Esophagus muscularis mucosa (tissue), 4 donors: ENCODE measurements at regions not wholly inside any gene's neighbourhood (a gene's known extent, or its start where the extent isn't known, plus 50 kb on each side); places are given as distances from the start of the nearest gene placed in this dataset.

Source experiments
- EP300 ChIP-seq: sonication (generic); formaldehyde crosslinking; IDR thresholded peaks from one replicate; pipeline ENCODE4 v1.6.1; 2017; ENCODE audit warnings: antibody characterized with exemption
- POLR2A ChIP-seq: fragments of 450-650 bp; IDR thresholded peaks from one replicate; pipeline ENCODE4 v1.6.1; 2017; ENCODE audit warnings: antibody characterized with exemption, moderate library complexity, mild to moderate bottlenecking, low read depth
- TF ChIP-seq, protein P1 (sequence below), 3 experiments: fragments of 200-600 bp in 2 of 3; fragments of 450-650 bp in 1 of 3; sonication (generic) in 2 of 3; IDR thresholded peaks; one replicate each; pipeline ENCODE4 v1.5.1; 2017 to 2019; ENCODE audit warnings: antibody characterized with exemption in 3 of 3, mild to moderate bottlenecking in 2 of 3, moderate library complexity in 1 of 3

DNA sequence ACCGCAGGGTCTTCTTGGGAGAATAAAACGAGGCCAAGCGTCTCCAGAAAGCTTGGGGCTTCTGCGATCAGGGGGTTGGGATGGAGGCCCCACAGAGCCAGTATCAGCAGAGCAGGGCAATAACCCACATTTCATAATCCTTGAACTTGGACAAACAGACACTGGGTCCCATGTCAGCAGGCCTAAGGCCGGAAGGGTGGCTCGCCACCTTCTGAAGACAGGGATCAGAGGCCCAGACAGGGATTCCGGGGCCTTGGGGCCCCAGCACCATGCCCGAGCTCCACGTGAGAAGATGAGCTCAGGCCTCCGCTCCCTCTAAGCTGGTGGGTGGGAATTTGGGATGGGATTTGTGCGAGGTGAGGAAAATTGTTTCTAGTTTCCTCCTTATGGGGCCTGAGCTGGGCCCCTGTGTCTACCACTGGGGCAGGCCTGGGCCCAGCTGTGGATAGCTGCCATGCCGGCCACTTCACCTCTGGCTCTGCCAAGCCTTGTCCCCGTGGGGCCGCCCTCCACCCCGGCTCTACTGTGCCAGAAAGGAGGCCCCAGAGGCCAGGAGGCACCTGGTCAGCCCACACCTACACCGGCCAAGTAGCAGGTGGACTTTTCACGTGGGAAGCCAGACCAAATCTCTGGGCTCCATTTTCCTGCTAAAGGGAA lies 67.2 kb upstream of the DLK1 start:
- TF ChIP-seq, protein P1, sequence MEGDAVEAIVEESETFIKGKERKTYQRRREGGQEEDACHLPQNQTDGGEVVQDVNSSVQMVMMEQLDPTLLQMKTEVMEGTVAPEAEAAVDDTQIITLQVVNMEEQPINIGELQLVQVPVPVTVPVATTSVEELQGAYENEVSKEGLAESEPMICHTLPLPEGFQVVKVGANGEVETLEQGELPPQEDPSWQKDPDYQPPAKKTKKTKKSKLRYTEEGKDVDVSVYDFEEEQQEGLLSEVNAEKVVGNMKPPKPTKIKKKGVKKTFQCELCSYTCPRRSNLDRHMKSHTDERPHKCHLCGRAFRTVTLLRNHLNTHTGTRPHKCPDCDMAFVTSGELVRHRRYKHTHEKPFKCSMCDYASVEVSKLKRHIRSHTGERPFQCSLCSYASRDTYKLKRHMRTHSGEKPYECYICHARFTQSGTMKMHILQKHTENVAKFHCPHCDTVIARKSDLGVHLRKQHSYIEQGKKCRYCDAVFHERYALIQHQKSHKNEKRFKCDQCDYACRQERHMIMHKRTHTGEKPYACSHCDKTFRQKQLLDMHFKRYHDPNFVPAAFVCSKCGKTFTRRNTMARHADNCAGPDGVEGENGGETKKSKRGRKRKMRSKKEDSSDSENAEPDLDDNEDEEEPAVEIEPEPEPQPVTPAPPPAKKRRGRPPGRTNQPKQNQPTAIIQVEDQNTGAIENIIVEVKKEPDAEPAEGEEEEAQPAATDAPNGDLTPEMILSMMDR (IDR thresholded peaks at IDR 0.05), result no peak
- TF ChIP-seq POLR2A (no peak), EP300 (no peak)
